GM19035 (cell line): ENCODE measurements at regions not wholly inside any gene's neighbourhood (a gene's known extent, or its start where the extent isn't known, plus 50 kb on each side); places are given as distances from the start of the nearest gene placed in this dataset.
A peak's percentile ranks its signal among the peaks of the same experiment; 100 is the strongest.

Source experiments
- ATAC-seq: cut with Tn5 transposase; IDR thresholded peaks from one replicate; pipeline ENCODE4 v1.9.1; 2021; ENCODE audit not compliant: unreplicated experiment

DNA sequence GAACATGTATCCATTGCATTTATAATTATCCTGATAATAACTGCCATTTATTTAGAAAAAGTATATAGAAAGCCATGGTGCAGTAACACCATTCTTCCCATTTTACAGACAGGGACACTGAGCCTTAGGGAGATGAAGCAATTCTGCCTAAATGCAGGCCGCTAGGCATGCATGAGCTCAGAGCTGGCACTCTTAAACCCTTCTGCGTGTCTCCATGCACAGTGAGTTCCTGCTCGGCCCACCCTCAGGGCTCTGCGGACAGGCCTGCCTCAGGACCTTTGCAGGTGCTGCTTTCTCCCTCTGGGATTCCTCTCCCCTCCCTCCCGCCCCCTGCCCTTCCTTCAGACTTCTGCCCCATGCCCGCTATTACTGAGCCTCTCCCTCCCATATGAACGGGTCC lies 54.3 kb upstream of the WSB1 start:
- ATAC-seq = no peak

- no peak for ATAC-seq
Observed at GRCh38 chr17:27240086-27240801, 53.7 kb upstream of the WSB1 start.

DNA sequence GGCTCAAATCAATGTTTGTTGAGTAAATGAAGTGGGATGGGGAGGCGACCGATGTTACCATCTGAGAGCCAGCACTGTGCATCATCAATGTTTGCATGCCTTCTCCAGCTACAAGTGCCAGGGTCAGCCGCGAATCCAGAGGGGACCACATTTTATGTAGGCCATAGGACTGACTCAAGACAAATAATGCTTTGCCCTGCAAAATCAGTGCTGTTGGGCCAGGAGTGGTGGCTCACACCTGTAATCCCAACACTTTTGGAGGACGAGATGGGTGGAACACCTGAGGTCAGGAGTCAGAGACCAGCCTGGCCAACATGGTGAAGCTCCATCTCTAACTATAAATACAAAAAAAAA lies 53.1 kb upstream of the WSB1 start:
- no peak for ATAC-seq

DNA sequence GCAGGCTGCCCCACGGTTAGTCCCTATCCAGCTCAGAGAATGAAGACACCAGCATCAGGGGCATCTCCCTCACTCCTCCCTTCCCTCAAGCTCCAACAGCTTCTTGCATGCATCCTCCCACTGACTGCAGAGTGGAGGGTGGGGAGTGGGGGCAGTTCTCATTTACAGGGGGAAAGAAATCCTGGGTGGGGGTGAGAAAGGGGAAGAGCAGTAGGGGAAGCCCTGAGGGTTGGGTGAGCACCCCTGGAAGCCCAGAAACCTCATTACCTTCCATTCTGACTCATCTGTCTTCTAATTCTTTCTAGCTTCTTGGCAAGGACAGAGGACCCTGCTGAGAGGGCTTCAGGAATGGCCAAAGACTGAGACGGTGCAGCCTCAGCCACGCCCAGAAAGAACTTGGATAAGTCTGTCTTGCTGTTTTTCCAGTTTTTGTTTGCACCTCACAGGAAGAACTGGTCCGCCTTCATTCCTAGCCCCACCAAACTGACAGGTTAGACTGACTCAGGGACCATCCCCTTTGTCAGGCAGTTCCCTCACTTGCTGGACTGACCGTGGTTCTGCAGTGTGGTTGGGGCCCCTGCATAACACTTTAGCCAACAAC lies 52.5 kb upstream of the WSB1 start:
- peak; percentile 58 for ATAC-seq

GRCh38 chr17:27242951-27243350 lies 51.0 kb upstream of the WSB1 start:
- ATAC-seq = no peak

GRCh38 chr17:27244011-27244410 lies 49.9 kb upstream of the WSB1 start:
- no peak for ATAC-seq
